Upper lobe of left lung (tissue), 4 donors: ENCODE measurements at regions not wholly inside any gene's neighbourhood (a gene's known extent, or its start where the extent isn't known, plus 50 kb on each side); places are given as distances from the start of the nearest gene placed in this dataset.

Source experiments
- POLR2A ChIP-seq, 4 donors: fragments of 450-650 bp; IDR thresholded peaks; one replicate each; pipeline ENCODE4 v1.5.1; 2016 to 2017; ENCODE audit warnings: antibody characterized with exemption in 4 of 4, mild to moderate bottlenecking in 2 of 4
- POLR2AphosphoS5 ChIP-seq, 2 donors: sonication (generic); formaldehyde crosslinking; IDR thresholded peaks; one replicate each; pipeline ENCODE4 v1.5.1; 2017; ENCODE audit warnings: antibody characterized with exemption in 2 of 2

DNA sequence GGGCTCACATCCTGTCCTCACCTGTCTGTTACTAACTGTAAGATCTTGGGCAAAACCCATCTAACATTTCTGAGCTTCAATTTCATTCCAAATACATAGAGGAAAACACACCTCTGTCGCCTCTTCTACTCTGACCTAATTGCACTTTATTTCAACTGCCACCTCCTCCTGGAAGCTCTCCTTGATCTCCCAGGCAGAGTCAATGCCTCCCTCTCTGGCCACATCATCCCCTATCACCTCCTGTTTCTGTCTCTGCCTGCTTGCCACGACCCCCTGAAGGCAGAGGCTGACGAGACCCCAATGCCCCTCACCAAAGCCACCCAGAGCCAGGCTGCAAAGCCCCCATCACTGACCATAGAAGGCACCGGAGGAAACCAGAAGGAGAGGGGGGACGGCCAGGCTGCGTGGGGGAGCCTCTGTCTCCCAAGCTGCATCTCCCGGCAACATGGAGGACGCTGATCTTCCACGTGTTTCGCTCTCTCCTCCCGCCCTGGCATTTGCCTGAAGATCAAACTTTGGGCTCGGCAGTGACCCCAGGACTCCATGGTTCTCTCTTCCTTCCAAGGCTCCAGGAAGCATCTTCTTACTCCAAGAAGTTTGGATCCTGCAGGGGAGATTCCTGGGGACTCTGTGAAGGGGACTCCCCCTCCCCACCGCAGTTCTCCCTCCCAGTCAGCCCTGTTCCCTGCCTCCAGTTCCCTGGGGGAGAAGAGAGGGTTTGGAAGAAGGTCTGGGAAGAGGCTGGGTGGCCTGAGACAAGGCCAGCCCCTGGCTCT, 50.1 kb upstream of the BCL11B start:
- TF ChIP-seq POLR2A (IDR thresholded peaks at IDR 0.05) = no peak
- TF ChIP-seq POLR2AphosphoS5 (IDR thresholded peaks at IDR 0.05) = no peak
